OCI-LY3 (cell line): ENCODE measurements at regions not wholly inside any gene's neighbourhood (a gene's known extent, or its start where the extent isn't known, plus 50 kb on each side); places are given as distances from the start of the nearest gene placed in this dataset.
"Not testable (repeated sequence)": the region's sequence is repeated elsewhere in the genome, so short reads cannot be mapped to it uniquely, and the experiment has no call there.

Experiments
- H2AFZ ChIP-seq: fragments of 200-600, 300-600 bp; shearing (Covaris generic); 2 replicates; pipeline ENCODE4 v1.6.0; 2014; ENCODE audit warnings: antibody characterized with exemption, low read depth, low read length
- H3K27ac ChIP-seq: fragments of 200-600, 300-600 bp; sonication (generic); 2 replicates; pipeline ENCODE4 v1.5.1; 2014; ENCODE audit warnings: mild to moderate bottlenecking, low read length, moderate library complexity, mixed read lengths
- H3K27me3 ChIP-seq: fragments of 200-600, 300-600 bp; sonication (generic); 2 replicates; pipeline ENCODE4 v1.6.1; 2014; ENCODE audit warnings: low read depth, low read length, mixed read lengths
- H3K36me3 ChIP-seq: fragments of 200-600, 300-600 bp; sonication (generic); replicated peaks from 2 replicates; pipeline ENCODE3; 2014; ENCODE audit warnings: low read depth, low read length, mixed read lengths
- H3K4me1 ChIP-seq: fragments of 300-600, 200-600 bp; sonication (generic); 2 replicates; pipeline ENCODE4 v1.6.1; 2014; ENCODE audit warnings: low read length, mixed read lengths
- H3K4me2 ChIP-seq: fragments of 200-600, 300-600 bp; sonication (generic); 2 replicates; pipeline ENCODE4 v1.6.1; 2014; ENCODE audit warnings: low read length, mixed read lengths
- H3K4me3 ChIP-seq: fragments of 300-600, 200-600 bp; sonication (generic); 2 replicates; pipeline ENCODE4 v1.5.1; 2014; ENCODE audit warnings: antibody characterized with exemption, mild to moderate bottlenecking, low read length, moderate library complexity
- H3K79me2 ChIP-seq: fragments of 300-600, 200-600 bp; shearing (Covaris generic); 2 replicates; pipeline ENCODE4 v1.6.1; 2014; ENCODE audit warnings: mild to moderate bottlenecking, low read length, mixed read lengths
- H3K9ac ChIP-seq: fragments of 300-600, 200-600 bp; shearing (Covaris generic); 2 replicates; pipeline ENCODE4 v1.6.0; 2014; ENCODE audit warnings: mild to moderate bottlenecking, low read length, moderate library complexity
- H3K9me3 ChIP-seq: fragments of 200-600, 300-600 bp; shearing (Covaris generic); 2 replicates; pipeline ENCODE4 v1.6.1; 2014; ENCODE audit warnings: low read length, mixed read lengths; ENCODE audit not compliant: insufficient read depth
- H4K20me1 ChIP-seq: fragments of 200-600, 300-600 bp; sonication (generic); 2 replicates; pipeline ENCODE4 v1.6.1; 2016; ENCODE audit warnings: low read length, mixed read lengths; ENCODE audit not compliant: insufficient read depth
- CTCF ChIP-seq: fragments of 200-600, 300-600 bp; sonication (generic); IDR thresholded peaks from 2 replicates; pipeline ENCODE4 v1.5.1; 2014; ENCODE audit warnings: antibody characterized with exemption, low read length, low read depth
- EZH2phosphoT487 ChIP-seq: fragments of 200-600 bp; shearing (Covaris generic); IDR thresholded peaks from 2 replicates; pipeline ENCODE4 v1.6.1; 2018; ENCODE audit warnings: antibody characterized with exemption, mixed run types, low read depth

- TF ChIP-seq CTCF (no peak), EZH2phosphoT487 (no peak)
- no peak overlapping the region for H3K27ac ChIP-seq
- no peak overlapping the region for H2AFZ ChIP-seq
- no peaks in the 10 kb centered on the region for H3K4me1 ChIP-seq
- H3K9me3 ChIP-seq: no peaks in the 10 kb centered on the region
- H4K20me1 ChIP-seq: no peaks in the 10 kb centered on the region
- H3K79me2 ChIP-seq: no peaks in the 10 kb centered on the region
- no peak overlapping the region for H3K9ac ChIP-seq
- H3K4me2 ChIP-seq: no peak overlapping the region
- H3K4me3 ChIP-seq: no peak overlapping the region
- no peaks in the 10 kb centered on the region for H3K36me3 ChIP-seq
- peaks cover 8% of the 10 kb centered on the region for H3K27me3 ChIP-seq
These were observed 123.2 kb downstream of the RTP4 start for GRCh38 chr3:187491371-187491770.

GRCh38 chr3:187490366-187490765, 122.2 kb downstream of the RTP4 start:
- TF ChIP-seq EZH2phosphoT487: no peak
- TF ChIP-seq CTCF: no peak
- Histone ChIP-seq H3K36me3 (no peaks in the 10 kb centered on the region), H3K27ac (no peak overlapping the region), H2AFZ (no peak overlapping the region), H3K9me3 (no peaks in the 10 kb centered on the region), H3K4me3 (no peak overlapping the region), H4K20me1 (no peaks in the 10 kb centered on the region), H3K79me2 (no peaks in the 10 kb centered on the region), H3K4me2 (no peak overlapping the region), H3K4me1 (no peaks in the 10 kb centered on the region), H3K27me3 (0 out of 2 replicates have a peak, but pooled peaks cover 4% of the 10 kb centered on the region), H3K9ac (no peak overlapping the region)

GRCh38 chr3:187484547-187485295, 116.5 kb downstream of the RTP4 start:
- Histone ChIP-seq H3K9me3 (no peaks in the 10 kb centered on the region), H3K9ac (no peak overlapping the region)
- TF ChIP-seq CTCF (no peak), EZH2phosphoT487 (no peak)

GRCh38 chr3:187481426-187481825, 113.2 kb downstream of the RTP4 start:
- Histone ChIP-seq H3K27ac (no peak overlapping the region), H3K4me1 (no peaks in the 10 kb centered on the region), H4K20me1 (no peaks in the 10 kb centered on the region), H3K9ac (no peak overlapping the region), H3K4me2 (no peak overlapping the region), H3K4me3 (no peak overlapping the region), H3K9me3 (no peaks in the 10 kb centered on the region), H2AFZ (no peak overlapping the region), H3K27me3 (0 out of 2 replicates have a peak, but pooled peaks cover 3% of the 10 kb centered on the region), H3K36me3 (no peaks in the 10 kb centered on the region), H3K79me2 (no peaks in the 10 kb centered on the region)
- TF ChIP-seq EZH2phosphoT487 (no peak), CTCF (no peak)

More at GRCh38 chr3:187484547-187485295, 116.5 kb downstream of the RTP4 start:
- Histone ChIP-seq H3K4me2 (no peak overlapping the region), H3K4me1 (no peaks in the 10 kb centered on the region), H3K4me3 (no peak overlapping the region), H4K20me1 (no peaks in the 10 kb centered on the region), H2AFZ (no peak overlapping the region), H3K27ac (no peak overlapping the region), H3K79me2 (no peaks in the 10 kb centered on the region), H3K27me3 (0 out of 2 replicates have a peak, but pooled peaks cover 7% of the 10 kb centered on the region), H3K36me3 (no peaks in the 10 kb centered on the region)

GRCh38 chr3:187475613-187476012, 107.4 kb downstream of the RTP4 start:
- not testable (repeated sequence) for H3K4me3 ChIP-seq, H4K20me1 ChIP-seq, H3K4me2 ChIP-seq, H3K4me1 ChIP-seq, H3K79me2 ChIP-seq, H3K27ac ChIP-seq, H3K36me3 ChIP-seq, H3K27me3 ChIP-seq, H3K9ac ChIP-seq, H2AFZ ChIP-seq
- peaks cover 15% of the 10 kb centered on the region for H3K9me3 ChIP-seq
